NCI-H226 (cell line): ENCODE measurements at regions not wholly inside any gene's neighbourhood (a gene's known extent, or its start where the extent isn't known, plus 50 kb on each side); places are given as distances from the start of the nearest gene placed in this dataset.

Source experiments
- DNase-seq: peaks from one replicate; pipeline ENCODE4 v3.0.0-alpha.2; 2015

DNA sequence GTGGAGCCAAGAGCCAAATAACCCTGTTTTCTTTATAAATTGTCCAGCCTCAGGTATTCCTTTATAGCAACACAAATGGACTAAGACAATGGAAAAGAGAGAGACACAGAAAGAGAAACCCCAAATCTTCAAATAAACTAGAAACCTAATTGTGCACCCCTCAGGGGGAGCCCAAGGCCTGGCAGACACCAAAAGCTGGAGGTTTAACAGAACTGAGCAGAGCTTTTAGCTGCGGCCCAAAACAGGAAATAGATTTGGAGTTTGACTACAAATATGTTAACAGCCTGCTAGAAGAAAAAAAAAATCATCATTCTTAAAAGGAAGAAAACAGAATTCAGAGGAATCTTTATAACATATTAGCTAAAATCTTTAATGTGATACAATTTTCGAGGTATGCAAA is 1135.0 kb downstream of the GATA3 start:
- DNase-seq = no peak

DNA sequence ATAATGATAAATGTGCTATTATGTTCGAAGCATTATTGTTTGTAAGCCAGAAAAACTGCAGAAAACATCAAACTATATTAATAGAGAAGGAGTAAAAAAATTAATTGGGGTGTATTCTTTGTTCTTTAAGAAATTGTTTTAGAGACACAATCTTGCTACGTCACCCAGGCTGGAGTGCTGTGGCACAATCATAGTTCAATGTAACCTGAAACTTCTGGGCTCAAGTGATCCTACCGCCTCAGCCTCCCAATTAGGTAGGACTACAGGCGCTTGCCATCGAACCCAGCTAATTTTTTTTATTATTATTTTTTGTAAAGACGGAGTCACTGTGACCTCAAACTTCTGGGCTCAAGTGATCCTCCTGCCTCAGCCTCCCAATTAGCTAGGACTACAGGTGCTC is 1138.6 kb downstream of the GATA3 start:
- DNase-seq = no peak

DNA sequence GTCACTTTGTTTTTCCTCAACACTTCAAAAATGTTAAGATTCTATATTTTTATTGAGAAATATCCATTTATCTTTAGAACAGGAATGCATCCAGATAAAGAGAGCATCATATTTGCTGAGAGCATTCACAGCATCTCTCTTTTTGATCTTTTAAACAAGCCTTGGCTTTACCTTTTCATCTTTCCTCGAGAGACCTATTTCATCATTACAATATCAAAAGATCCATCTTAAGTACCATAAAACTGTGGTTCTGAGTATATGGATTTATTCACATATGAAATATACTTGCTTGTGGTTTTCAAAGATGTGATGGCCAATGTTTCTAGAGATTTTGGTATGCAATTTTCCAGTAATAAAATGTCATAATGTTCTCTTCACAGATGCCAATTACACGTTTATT is 1140.9 kb downstream of the GATA3 start:
- no peak for DNase-seq

DNA sequence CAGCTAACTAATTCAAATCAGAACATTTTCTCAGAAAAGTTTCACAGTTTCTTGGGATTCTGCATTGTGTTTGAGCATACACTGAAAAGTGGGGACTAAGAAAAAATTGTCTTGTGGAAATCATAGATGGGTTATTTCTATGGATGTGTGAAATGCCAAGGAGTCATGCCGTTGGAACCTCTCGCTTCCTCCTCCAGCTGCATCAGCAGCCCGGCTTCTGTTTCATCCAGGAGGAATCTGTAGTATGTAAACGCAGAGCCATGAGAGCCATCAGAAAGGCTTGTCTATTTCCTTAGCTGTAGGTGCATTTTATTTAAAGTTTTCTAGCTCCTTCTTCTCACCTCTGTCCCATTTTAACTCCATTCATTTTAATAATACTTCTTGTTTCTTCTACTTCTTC is 1144.1 kb downstream of the GATA3 start:
- DNase-seq = peak; percentile 82

DNA sequence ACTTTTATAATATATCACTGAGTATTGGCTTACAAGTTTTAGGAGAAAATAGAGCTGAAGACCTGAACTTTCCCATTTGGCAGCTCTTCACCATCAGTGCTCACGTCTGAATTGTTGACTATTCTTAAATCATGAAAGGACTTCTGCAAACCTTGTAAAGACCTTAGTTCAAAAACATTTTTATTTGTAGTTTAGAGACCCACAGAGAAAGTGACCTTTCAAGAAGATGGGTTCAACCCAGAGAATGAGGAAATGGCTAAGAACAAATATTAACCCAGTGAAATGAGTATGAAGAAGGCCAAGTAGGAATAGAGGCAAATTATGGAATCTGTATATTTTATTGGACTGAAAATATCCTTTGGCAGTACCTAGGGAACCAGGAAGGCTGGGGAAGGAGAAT is 1151.1 kb downstream of the GATA3 start:
- no peak for DNase-seq

DNA sequence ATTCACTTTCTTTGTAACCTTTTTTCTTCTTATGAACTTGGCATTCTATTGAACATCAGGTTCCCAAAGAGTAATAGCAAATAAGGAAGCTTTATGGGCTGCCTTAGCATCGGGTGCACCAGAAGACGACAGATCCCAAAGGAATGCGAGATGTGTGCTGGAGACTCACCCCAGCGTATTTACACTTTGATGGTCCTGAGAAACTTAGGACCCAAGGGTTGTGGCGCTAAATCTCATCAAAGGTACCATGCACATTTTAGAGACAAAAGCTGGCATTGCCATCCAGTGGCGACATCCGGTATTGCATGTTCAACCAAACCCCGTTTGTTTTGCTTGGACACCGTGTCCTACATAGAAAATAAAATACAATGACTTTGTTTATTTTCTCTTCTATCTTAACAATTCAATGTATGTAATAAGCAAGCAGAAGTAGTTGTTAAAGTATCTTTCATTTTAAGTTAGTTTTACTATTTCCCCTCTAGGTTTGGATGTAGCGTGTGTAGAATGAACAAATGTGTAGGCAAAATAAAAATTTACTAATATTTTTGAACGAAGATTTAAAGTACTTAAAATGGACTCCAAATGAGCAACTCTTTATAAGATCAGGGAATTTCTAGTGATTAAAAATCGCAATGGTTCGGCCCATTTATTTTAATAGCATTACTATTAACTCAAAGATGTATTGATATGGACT is 1154.8 kb downstream of the GATA3 start:
- peak; percentile 31 for DNase-seq

DNA sequence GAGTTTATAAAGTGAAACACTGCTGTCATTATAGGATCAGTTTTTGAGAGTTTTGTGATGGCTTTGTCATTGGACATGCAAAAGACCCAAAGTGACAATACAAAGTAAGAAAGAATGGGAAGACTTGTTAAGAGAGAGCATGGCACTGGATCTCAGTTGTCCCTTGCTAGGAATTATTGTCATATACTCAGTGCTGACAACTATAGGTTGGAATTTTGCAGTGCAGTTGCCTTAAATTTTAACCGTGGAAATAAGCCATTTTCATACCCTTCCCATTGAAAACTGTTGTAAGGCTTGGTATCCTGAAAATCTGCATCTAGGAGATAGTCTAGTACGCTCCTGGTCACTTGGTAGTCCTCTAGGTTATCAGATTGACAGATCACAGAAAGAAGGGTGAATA is 1156.7 kb downstream of the GATA3 start:
- no peak for DNase-seq

DNA sequence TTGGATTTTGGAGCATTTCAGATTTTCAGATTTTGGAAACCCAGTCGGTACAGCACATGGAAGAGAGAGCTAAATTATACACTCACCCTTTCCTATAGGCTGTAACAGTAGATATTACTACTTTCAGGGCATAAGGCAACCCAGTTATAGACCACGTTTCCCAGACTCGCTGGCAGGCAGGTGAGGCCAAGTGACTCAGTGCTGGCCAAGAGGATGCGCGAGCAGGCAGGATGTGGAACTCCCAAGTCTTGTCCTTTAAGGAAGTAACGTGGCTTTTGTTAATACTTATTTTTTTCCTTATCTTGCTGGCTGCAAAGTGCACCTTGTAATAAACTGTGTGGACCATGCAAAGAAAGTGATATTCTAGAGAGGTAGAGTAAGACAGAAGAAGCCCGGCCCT is 1160.1 kb downstream of the GATA3 start:
- DNase-seq = no peak

DNA sequence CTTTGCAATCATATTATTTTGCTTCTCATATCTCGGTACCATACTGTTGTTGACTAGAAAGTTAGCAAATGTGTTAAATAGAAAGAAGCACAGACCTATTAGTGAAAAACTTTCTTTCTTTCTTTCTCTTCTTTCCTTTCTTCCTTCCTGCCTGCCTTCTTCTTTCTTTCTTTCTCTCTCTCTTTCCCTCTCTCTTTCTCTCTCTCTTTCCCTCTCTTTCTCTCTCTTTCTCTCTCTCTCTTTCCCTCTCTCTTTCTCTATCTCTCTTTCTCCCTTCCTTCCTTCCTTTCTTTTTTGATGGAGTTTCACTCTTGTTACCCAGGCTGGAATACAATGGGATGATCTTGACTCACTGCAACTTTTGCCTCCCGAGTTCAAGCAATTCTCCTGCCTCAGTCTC is 1160.6 kb downstream of the GATA3 start:
- no peak for DNase-seq

DNA sequence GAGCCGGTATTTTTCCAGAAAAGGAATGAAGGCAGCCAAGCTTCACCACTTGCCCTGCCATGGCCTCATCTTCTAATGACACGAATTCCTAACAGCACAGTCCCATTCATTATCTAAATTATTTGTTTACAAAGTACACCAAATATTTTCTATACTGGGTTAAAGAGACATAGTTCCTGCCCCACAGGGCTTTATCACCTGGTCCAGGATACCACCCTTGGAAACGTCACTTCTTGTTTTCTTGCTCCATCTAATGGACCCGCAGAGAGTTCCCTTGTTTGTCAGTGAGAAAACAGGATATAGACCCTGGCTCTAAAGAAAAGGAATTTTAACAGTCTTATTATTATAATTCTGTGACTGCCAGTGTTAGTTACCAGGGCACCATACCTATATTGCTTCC is 1165.4 kb downstream of the GATA3 start:
- no peak for DNase-seq

DNA sequence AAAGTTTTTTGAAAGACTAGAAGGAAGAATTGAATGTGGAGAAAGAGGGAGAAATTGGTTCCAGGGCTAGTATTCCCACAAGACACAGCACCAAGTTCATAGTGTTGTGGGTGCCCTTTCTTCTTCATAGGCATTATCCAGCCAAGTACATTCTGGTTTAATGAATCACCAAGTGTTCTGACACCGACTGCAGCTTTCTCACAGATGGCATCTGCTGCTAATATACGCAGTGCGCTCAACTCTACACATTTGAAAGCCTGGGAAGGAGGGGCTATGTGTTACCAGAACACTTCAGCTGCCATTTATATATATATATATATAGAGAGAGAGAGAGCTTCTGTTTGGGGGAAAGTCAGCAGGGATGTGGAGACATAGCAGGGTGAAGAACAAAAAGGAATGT is 1168.4 kb downstream of the GATA3 start:
- peak; percentile 40 for DNase-seq

DNA sequence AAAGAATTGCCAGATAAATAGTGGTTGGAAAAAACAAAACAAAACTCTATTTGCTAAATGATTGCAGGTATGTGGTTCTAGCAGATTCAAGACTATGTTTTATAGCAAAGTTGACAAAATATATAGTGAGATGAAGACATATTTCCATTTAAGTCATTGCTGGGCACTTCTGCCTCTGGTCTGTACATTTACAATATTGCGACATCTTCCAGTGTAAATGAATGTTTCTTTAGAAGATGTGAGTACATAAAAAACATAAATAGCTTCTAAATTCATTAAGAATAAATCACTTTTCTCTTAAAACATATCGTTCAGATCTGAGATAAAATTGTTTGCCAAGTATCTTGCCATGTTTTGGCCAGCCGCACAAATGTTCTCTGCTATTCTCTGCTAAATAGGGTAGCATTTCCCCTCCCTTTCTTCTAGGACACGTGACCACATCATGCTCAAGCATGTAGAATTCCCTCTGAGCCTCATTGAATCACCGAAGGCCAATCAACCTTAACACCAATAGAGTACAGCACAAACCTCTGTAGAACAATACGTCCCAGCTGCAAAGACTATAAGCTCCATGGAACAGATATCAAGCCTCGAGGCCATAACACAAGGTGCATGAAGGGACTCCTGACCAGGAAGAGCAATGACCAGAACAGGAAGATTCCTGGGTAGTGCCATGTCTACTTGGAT is 1173.3 kb downstream of the GATA3 start:
- no peak for DNase-seq

DNA sequence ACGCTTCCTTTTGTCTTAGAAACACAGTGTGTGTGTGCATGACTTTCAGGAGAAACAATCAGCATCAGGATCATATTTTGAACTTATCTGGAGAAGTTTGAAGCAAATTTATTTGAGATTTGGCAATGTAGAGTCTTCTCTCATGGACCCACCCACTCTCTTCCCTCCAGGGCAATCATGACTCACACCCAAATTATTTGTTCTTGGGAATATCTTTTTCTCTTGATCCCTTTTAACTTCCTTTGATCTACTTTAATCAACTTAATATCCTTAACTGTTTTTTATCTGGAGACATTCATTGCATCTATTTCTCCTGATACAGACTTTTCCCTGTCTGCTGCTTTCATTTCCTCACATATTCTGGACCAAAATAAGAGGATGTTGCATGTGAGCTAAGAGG is 1174.3 kb downstream of the GATA3 start:
- peak; percentile 25 for DNase-seq

DNA sequence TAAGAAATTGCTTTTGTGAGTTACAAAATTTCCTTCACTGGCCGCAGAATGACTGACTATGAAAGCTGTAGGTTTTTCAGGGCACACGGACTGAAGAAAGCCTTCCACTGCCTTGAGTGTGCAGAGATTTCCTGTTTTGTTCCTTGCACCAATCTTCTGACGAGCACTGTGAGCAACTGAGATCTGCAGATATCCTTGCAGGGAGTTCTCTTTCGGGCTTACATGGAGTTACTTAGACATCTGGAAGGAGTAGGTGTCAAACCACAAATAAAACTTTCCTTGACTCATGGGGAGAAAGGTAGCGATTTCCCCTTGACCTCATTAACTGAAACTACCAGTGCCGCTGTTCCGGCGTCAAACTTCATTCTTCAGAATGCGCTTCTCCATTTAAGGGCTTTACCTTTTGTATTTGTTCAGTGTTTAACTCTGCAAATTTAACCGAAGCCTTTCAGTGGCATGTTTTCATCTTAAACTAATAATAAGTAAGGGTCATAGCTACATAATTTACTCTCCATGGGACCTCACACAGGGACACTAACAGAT is 1175.3 kb downstream of the GATA3 start:
- DNase-seq = no peak

DNA sequence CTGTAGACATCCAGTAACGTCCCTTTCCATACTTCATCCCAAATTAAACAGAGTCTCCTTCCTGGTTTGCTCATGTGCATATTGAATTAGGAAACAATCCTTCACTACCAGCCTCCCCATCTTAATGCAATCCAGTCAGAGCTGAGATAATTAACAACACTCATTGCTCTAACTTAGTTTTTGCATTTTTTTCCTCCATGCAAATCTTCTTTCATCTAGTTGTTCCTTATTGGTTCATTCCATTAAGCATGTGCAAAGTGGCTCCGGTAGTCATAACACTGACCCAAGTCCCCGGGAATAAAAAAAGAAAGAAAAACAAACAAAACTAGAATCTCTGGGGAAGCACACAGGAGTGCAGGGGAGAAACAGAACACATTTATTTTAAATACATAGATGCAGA is 1176.1 kb downstream of the GATA3 start:
- no peak for DNase-seq

DNA sequence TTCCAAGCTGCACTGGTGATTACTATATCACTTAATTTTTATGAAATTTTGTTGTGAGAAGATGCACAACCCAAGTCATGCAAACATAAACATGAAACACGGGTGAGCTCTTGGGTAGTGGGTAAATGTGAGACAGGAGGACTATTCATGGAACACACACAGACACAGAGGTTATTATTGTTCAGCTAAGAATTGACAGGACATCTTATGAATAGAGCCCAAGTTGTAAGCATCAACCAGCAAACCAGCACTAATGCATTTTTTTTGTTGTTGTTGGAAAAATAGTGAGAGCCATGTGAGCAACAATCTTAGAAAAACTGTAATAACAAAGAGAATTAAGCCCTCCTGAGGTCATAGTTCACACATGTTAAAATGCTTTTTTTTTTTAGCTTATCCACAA is 1179.7 kb downstream of the GATA3 start:
- no peak for DNase-seq

DNA sequence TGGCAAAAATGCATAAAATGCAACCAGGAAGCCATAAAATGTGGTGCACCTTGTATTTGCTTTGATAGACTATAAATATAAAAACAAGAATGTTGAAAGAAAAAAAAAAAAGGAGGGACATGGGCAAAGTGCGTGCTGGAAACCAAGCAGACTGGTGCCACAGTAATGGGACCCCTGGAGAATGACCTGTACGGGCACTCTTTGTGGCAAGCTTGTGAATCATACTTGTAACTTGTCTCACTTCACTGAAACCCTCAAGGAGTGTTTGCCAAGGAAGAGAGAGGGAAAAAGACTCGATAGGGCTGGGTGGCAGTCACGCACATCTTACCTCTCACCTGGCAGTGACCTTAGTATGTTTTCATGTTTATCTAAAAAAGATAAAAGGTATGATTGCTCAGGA is 1183.6 kb downstream of the GATA3 start:
- no peak for DNase-seq

DNA sequence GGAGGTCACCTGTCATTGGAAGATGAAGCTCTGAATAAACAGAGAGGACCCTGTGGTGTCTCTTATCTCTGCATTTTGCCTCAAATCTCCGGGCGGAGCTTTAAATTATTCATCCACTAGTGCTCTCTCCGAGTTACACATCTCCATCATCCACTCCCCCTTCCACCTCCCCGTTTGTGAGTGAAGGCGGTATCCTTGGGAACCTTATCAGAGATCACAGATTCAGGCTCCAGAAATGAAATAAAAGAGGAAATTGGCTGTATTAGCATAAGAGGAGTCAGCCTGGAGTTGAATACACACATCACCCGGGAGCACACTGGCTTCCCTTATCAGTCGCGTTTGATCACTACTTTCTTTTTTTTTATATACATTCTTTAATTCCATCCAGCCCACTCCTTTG is 1184.8 kb downstream of the GATA3 start:
- peak; percentile 88 for DNase-seq

DNA sequence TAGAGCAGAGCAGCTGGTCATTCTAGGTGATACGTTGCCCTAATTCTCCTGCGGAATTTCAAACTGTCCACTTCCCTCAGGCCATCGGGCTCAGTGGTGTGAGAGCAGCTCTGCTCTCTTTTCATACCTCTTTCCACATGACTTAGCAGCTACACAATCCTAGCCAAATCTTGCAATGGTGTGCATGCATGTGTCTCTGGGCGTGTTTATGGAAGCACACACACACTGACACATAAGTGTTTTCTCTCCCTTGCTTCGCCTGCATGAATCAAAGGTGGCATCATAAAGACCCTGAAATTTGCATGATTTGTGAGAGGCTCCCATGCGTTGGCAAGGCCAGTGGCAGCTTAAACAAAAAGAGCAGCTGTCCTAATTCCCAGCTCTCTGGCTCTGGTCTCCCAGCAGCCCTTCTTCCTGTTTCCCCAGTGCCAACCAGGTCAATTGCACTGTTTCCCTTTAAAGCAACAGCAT is 1189.5 kb downstream of the GATA3 start:
- no peak for DNase-seq

DNA sequence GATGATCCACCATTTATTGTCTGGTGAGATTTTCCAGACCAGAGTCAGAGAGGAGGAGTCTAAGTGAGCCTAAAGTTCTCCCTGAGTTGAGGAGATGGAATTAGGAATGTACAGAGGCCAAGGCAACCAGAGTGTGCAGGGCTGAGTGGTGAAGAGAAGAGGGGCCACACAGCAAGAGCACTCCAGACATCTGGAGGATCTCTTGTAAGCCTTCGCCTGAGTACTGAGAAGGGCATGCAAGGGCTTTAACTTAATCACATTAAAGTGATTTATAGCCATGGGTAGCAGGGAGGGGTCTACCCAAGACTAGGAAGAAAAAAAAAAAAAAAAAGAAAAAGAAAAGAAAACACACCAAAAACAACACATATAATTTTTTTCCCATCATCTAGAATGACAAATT is 1190.4 kb downstream of the GATA3 start:
- no peak for DNase-seq

DNA sequence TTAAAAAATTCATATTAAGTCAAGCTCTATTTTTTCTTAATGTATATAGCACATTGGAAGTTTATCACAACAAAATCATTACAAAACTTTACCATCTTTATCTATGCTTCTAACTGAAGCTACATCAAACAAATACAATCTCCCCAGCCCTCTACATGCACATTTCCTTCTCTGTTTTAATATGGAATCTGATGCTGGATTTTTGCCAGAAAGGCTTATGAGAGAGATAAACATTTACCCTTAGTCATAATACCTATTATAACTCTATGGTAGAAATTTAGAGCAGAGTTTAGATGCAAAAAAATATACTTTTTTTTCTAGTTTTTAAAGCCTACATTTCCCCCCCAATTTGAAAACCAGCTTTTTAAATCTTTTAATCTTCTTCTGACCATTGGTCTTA is 1198.6 kb downstream of the GATA3 start:
- DNase-seq = peak; percentile 36

DNA sequence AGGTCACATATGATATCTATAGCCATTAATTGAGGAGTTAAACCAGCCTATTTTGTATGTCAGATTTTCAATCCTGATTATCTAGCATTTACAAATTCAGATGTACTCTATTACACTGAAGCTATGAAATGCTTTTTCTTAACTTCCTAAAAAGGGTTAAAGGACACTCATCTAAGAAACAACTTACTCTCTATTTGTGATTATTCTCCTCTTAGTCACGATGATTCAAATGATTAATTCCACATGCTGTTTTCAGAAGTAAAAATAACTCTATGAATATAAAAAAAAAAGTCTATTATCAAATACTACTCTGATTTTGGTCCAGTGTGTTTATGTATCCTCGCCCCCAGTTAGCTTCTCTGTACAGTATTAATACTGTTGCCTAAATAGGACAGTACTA is 1199.9 kb downstream of the GATA3 start:
- DNase-seq = no peak

DNA sequence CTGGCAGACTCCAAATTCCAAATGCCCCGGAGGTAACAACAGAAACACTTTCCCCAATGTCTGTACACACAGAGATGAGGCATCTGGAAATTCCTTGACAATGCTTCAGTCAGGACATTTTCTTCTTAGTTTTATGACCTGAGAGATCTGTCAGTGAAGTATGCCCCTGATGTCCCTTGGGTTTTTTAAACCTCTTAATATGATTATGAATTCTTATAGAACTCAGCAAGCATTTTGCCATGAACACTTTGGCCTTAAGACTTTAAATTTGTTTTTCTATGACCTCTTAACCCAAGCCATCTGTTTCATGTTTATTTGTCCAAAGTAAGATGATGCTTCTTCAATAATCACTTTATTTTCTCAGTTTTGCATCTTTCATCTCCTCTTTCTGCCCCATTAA is 1206.2 kb downstream of the GATA3 start:
- no peak for DNase-seq

DNA sequence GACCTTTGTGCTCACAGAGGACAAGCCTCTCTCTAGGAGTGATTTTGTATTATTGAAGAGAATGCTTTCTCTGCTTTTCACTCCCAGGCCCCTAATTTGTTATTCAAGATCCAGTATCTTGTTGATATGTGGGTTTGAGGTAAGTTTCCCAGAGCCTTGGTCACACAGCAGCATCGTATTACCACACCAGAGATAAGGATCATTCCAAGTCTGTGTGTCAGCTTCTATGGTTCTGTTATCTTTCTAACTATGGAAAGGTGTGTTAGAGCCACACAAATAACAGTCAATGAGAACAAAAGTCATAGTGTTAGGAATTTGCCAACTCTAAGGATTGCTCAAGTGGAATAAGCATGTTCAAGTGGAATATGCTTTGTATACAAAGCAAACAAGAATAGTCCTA is 1208.3 kb downstream of the GATA3 start:
- peak; percentile 77 for DNase-seq

DNA sequence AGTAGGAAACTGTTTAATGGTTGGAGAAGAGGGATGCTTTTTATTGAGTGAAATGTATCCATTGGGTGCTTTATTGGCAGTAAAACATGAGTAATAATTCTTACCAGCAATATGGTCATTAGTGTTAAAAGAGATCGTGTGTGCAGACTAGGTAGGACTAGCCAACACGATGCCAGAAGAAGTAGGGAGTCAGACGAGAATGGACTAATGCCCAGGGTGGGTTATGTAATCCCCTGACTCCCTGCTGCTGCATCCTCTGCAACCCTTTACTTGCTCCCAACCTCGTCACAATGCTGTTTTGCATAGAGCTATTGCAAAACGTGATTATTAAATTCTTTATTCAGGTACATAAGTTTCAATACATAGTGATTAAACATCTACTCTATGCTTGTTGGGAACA is 1213.7 kb downstream of the GATA3 start:
- DNase-seq = no peak
